Adrenal gland (tissue), 5 donors: ENCODE measurements at regions not wholly inside any gene's neighbourhood (a gene's known extent, or its start where the extent isn't known, plus 50 kb on each side); places are given as distances from the start of the nearest gene placed in this dataset.

Experiments
- CTCF ChIP-seq, 6 experiments: fragments of 450-650 bp in 4 of 6; fragments of 200-600 bp in 2 of 6; sonication (generic) in 1 of 6; IDR thresholded peaks; 1 replicate in 5 of 6; 2 replicates in 1 of 6; pipeline versions ENCODE4 v1.5.1 to v1.8.0; 2016 to 2021; ENCODE audit warnings: antibody characterized with exemption in 6 of 6, mild to moderate bottlenecking in 2 of 6, moderate library complexity in 1 of 6
- POLR2A ChIP-seq, 2 donors: fragments of 450-650 bp; IDR thresholded peaks; one replicate each; pipeline ENCODE4 v1.6.1; 2017; ENCODE audit warnings: antibody characterized with exemption in 2 of 2, mild to moderate bottlenecking in 2 of 2, moderate library complexity in 1 of 2
- donor health status: DM: no; HTN: no; CAD: no.

- TF ChIP-seq CTCF (IDR thresholded peaks at IDR 0.05) (no peak), POLR2A (IDR thresholded peaks at IDR 0.05) (no peak)
Measured at GRCh38 chr12:58539295-58539694, 381.0 kb downstream of the LRIG3 start.
